HG03045 (cell line): ENCODE measurements at regions not wholly inside any gene's neighbourhood (a gene's known extent, or its start where the extent isn't known, plus 50 kb on each side); places are given as distances from the start of the nearest gene placed in this dataset.
"Not testable (repeated sequence)": the region's sequence is repeated elsewhere in the genome, so short reads cannot be mapped to it uniquely, and the experiment has no call there.

Experiments used
- ATAC-seq: cut with Tn5 transposase; IDR thresholded peaks from one replicate; pipeline ENCODE4 v1.9.1; 2021; ENCODE audit warnings: mild to moderate bottlenecking, moderate library complexity; ENCODE audit not compliant: unreplicated experiment

DNA sequence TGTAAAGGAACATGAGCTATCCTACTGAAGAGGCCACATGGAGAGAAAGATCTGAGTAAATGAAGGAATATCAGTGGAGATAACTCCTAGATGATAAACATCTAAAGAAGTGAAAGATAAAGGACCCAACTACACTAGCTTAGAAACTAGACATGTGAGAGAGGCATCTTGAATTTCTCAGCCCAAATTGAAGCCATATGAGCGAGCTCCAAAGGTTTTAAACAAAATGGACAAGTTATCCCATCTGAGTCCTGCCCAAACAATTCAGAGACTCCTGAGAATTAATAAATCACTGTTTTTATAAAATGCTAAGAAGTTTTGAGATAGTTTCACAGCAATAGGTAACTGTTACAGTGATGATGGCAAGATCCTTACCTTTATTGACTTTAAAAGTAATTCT lies 438.9 kb downstream of the NAV3 start:
- ATAC-seq: no peak

DNA sequence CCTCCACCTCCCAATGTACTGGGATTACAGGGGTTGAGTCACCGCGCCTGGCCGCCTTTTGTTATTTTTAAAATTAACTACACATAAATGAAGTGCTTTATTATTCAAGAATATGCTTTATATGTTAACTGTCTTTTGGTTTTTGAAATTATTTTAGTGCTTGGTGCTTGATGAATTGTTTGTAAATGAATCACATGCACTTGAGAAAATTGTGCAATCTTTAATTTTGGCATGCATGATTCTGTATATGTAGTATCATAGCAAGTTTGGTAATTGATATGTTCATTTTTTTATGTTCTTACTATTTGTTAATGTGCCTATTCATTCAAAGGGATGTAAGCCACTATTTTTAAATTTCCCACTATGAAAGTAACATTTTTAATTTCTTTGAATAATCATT lies 440.9 kb downstream of the NAV3 start:
- no peak for ATAC-seq

GRCh38 chr12:78275886-78276285 lies 445.2 kb downstream of the NAV3 start:
- ATAC-seq: no peak

DNA sequence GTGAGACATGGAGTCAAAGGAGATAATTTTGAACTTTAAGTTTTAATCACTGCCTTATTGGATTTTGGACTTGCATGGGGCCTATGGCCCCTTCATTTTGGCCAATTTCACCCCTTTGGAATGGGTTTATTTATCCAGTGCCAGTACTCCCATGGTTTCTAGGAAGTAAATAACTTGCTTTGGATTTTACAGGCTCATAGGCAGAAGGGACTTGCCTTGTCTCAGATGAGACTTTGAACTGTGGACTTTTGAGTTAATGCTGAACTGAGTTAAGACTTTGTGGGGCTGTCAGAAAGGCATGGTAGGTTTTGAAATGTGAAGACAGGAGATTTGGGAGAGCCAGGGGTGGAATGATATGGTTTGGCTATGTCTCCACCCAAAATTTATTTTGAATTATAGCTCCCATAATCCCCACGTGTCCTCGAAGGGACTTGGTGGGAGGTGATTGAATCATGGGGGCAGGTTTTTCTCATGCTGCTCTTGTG lies 448.1 kb downstream of the NAV3 start:
- no peak for ATAC-seq

DNA sequence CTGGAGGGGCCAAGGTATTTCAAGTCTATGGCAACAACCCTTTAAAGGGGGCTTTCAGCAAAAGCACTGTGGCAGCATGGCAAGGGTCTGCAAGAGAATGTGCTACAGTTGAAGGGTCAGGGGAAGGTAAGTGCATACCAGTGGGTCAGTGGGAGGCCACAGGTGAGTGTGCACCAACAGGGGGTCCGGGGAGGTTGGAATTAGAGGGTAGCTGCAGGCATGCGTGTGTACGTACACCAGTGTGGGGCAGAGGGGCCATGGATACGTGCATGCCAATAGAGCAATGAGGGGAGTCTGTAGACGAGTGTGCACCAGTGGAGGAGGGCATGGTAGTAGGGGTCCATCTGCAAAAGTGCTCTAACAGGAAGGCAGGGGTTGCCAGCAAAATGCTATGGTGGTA lies 448.9 kb downstream of the NAV3 start:
- ATAC-seq: no peak

DNA sequence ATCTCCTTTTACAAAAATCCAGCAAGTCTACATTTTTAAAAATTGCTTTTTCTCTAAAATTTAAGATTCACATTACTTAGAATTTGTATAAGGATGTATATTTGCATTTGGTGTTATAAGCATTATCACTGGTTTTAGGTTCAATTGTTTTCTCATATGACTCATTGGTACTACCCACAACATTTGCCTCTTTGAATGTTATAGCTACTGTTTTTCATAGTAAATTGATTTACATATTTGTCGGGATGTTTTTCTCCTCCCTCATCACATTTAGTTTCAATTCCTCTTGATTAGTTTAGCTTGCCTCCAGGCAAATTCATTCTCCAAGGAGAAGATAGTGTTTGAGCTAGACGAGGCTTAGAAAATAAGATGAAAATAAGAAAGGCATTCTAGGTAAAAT lies 450.4 kb downstream of the NAV3 start:
- not testable (repeated sequence) for ATAC-seq

GRCh38 chr12:78284417-78284816 lies 453.7 kb downstream of the NAV3 start:
- no peak for ATAC-seq

DNA sequence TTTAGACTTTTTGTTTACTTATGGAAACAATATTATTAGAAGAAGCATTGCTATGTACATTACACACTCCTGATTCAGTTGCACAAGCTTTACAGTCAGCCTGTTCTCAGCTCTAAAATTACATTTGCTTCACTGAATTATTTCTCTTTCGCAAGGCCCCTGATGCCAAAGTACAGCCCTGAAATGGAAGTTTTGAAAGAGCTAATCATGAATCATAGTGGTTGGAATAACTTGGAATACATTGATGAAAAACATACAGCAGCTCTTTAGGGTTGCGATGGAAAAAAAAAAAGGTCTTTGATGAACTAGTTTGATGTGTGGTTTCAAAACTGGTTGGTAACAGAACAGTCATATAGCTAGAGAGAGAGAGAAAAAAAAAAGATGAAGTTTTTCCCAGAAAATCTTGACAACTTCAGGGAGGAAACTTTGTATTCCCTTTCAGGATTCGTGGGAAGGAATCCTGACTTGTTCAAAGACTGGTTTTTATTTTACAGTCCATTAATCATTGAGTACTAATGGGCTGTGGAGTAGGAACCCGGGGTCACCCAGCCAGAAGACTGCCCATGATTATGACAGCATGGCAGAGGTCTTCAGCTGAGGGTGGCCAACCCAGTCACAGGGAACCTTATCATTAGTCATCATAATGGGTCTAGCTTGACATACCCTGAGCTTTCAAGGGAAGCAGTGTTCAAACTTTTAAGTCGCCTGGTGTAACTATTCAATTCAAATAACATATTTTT lies 460.1 kb downstream of the NAV3 start:
- no peak for ATAC-seq

DNA sequence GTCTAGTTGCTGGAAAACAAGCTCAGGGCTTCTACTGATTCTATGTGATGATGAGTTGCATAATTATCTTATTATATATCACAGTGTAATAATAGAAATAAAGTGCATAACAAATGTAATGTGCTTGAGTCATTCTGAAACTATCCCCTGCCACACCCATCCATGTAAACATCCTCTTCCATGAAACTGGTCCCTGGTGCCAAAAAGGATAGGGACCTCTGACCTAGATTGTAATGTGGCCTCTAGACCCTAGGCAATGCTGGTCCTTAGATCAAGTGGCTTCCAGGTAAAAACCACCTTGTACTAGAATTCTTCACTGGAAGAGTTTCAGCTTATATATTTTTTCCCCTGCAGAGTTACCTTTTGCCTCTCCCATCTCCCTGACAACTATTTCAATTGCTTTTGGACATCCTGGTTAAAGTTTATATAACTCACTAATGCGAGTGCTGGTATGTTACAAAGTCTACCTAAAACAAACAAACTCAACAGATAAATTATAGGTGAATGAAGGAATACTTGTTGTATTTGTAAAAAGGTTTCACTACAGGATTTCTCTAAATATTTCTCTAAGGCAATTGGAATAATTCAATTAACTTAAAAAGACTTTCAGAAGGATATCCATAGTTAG lies 462.5 kb downstream of the NAV3 start:
- no peak for ATAC-seq

GRCh38 chr12:78301282-78301681 lies 470.6 kb downstream of the NAV3 start:
- ATAC-seq: not testable (repeated sequence)

DNA sequence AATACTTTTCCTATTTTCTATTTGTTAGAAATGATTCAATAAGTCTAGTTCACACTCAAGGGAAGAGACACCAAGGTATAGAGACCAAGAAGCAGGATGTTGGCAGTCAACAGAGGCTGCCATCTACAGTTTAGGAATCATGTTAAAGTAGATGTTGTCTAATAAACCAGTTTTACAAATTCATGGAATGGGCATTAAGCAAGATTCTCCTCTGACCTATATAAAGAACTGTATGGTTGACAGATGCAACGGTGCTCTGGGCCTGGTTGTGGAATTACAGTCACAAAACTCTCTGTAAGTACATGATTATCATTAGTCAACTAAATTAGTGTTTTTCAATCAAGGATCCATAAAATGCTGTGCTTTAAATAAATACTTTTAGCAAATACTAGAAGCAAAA lies 475.1 kb downstream of the NAV3 start:
- no peak for ATAC-seq

- no peak for ATAC-seq
Observed at GRCh38 chr12:78306236-78306635, 475.5 kb downstream of the NAV3 start.

- ATAC-seq: no peak
Observed at GRCh38 chr12:78308701-78309100, 478.0 kb downstream of the NAV3 start.

DNA sequence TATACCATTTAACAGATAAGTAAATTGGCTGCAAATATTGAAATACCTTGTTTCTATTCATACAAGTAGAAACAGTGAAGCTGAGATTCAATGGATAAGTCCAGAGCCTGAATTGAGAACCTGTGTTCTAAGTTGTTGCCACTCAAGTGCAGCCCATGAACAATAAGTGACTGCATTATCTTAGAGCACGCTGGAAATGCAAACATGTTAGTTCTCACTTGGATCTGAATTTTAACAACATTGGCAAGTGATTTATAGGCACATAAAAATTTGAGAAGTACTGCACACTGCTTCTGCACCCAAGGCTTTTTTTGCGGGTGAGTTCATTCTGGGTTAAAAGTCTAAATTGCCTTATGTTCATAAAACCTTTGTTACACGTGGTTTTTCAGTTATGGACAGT lies 484.3 kb downstream of the NAV3 start:
- ATAC-seq: no peak

GRCh38 chr12:78316136-78316535 lies 485.4 kb downstream of the NAV3 start:
- no peak for ATAC-seq

GRCh38 chr12:78316631-78317468 lies 486.2 kb downstream of the NAV3 start:
- ATAC-seq: no peak

DNA sequence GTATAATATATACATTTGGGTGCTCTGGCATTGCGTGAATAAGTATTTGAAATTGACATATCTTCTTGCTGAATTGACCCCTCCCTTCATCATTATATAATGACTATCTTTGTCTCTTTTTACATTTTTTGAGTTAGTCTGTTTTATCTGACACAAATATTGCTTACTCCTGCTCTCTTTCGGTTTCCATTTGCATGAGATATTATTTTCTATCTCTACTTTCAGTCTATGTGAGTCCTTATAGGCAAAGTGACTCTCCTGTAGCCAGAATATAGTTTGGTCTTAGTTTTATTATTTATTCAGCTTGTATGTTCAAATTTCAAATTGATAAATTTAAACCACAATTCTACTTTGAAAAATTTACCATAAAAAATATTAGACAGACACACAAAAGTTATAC lies 491.0 kb downstream of the NAV3 start:
- no peak for ATAC-seq

DNA sequence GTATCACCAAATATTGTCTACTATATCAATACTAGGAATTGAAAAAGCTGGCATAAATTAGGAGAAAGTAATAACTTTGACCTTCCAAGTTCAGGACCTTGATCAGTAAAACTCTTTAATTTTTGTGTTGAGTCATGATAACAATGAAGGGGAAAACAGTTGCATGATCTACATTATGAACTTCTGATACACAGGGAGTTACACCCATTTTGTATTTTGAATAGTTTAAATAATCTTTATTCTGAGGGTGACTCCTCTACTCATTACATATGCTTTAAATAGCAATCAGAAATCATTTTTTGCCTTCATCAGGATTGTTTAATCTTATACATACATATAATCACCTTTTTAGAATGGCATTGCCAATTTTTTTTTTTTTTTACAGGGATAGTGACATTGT lies 492.5 kb downstream of the NAV3 start:
- no peak for ATAC-seq

DNA sequence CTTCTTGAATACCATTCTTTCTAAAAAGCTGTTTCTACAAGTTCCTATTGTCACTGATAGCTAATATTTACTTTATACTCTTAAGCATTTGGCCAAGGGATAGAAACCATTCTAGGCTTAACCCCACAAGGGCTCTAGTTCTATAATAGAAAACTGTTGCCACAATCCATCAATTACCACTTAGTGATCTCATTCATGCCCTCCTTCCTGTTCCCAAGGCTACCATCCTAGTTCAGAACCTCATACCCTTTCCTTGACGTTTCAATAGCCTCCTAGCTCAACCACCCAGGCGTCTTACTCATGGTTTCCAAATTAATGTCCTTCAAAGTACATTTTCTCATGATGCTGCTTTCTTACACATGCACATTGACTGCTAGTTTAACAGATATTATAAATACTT lies 493.5 kb downstream of the NAV3 start:
- no peak for ATAC-seq

- ATAC-seq: no peak
Observed at GRCh38 chr12:78328524-78328923, 497.8 kb downstream of the NAV3 start.

DNA sequence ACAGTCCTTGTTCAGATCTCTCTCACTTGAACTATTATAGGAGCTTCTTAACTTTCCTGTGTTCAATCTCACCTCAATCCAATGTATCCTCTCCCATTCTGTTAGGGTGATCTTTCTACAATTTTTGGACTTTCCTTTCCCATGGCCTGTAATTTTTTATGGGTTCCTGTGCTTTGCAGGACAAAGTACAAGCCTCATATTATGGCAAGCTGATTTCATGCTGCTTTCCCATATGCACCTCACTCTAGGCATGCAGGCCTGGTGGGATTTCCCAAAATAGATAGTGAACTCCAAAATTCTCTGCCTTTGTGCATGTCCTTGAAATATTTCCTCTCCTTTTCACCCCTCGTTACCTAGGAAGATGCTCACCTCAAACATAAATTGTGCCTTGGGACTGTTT lies 499.4 kb downstream of the NAV3 start:
- ATAC-seq: no peak

- no peak for ATAC-seq
Observed at GRCh38 chr12:78331181-78331580, 500.5 kb downstream of the NAV3 start.
